ENCODE measurements at regions not wholly inside any gene's neighbourhood (a gene's known extent, or its start where the extent isn't known, plus 50 kb on each side); places are given as distances from the start of the nearest gene placed in this dataset.

- intact Hi-C loops (cut with micrococcal nuclease): no loop called here
Observed at GRCh38 chr21:35156293-35157278, 107.5 kb upstream of the RUNX1 start.

GRCh38 chr21:35154788-35155187 lies 105.7 kb upstream of the RUNX1 start:
- intact Hi-C loops (cut with micrococcal nuclease): no loop called here

GRCh38 chr21:35153671-35154070 lies 104.6 kb upstream of the RUNX1 start:
- intact Hi-C loops (cut with micrococcal nuclease): no loop called here

GRCh38 chr21:35150562-35151226 lies 101.6 kb upstream of the RUNX1 start:
- intact Hi-C loops (cut with micrococcal nuclease): no loop called here

- intact Hi-C loops (cut with micrococcal nuclease): no loop called here
Observed at GRCh38 chr21:35149698-35150097, 100.6 kb upstream of the RUNX1 start.

GRCh38 chr21:35147439-35147838 lies 98.3 kb upstream of the RUNX1 start:
- intact Hi-C loops (cut with micrococcal nuclease): no loop called here

GRCh38 chr21:35145626-35146233 lies 96.6 kb upstream of the RUNX1 start:
- intact Hi-C loops (cut with micrococcal nuclease): no loop called here

- intact Hi-C loops (cut with micrococcal nuclease): no loop called here
Observed at GRCh38 chr21:35144978-35145377, 95.9 kb upstream of the RUNX1 start.

GRCh38 chr21:35142036-35142815 lies 93.1 kb upstream of the RUNX1 start:
- intact Hi-C loops (cut with micrococcal nuclease): no loop called here

- intact Hi-C loops (cut with micrococcal nuclease): loop anchor here (1.0 to 5.0 kb wide), 2 partner anchors 43 to 92 kb away; partner anchors contain the start of gene RUNX1
Observed at GRCh38 chr21:35139382-35139715, 90.2 kb upstream of the RUNX1 start.

GRCh38 chr21:35138665-35139381 lies 89.7 kb upstream of the RUNX1 start:
- intact Hi-C loops (cut with micrococcal nuclease): loop anchor here (1.0 to 5.0 kb wide), 2 partner anchors 43 to 92 kb away; partner anchors contain the start of gene RUNX1

- intact Hi-C loops (cut with micrococcal nuclease): loop anchor here (5.0 kb wide), 1 partner anchor 89 kb away; the partner anchor contains the start of gene RUNX1
Observed at GRCh38 chr21:35136586-35137219, 87.6 kb upstream of the RUNX1 start.

- intact Hi-C loops (cut with micrococcal nuclease): loop anchor here (5.0 kb wide), 1 partner anchor 89 kb away; the partner anchor contains the start of gene RUNX1
Observed at GRCh38 chr21:35136106-35136505, 87.0 kb upstream of the RUNX1 start.

GRCh38 chr21:35135481-35135880 lies 86.4 kb upstream of the RUNX1 start:
- intact Hi-C loops (cut with micrococcal nuclease): loop anchor here (5.0 kb wide), 1 partner anchor 88 kb away; the partner anchor contains the start of gene RUNX1

GRCh38 chr21:35134309-35134708 lies 85.2 kb upstream of the RUNX1 start:
- intact Hi-C loops (cut with micrococcal nuclease): no loop called here

- intact Hi-C loops (cut with micrococcal nuclease): no loop called here
Observed at GRCh38 chr21:35128536-35128935, 79.4 kb upstream of the RUNX1 start.

- intact Hi-C loops (cut with micrococcal nuclease): no loop called here
Observed at GRCh38 chr21:35127851-35128250, 78.7 kb upstream of the RUNX1 start.

- intact Hi-C loops (cut with micrococcal nuclease): no loop called here
Observed at GRCh38 chr21:35127026-35127425, 77.9 kb upstream of the RUNX1 start.

GRCh38 chr21:35120631-35121180 lies 71.6 kb upstream of the RUNX1 start:
- intact Hi-C loops (cut with micrococcal nuclease): no loop called here
